ENCODE measurements at regions not wholly inside any gene's neighbourhood (a gene's known extent, or its start where the extent isn't known, plus 50 kb on each side); places are given as distances from the start of the nearest gene placed in this dataset.
"Not testable (repeated sequence)": the region's sequence is repeated elsewhere in the genome, so short reads cannot be mapped to it uniquely, and the experiment has no call there.

DNA sequence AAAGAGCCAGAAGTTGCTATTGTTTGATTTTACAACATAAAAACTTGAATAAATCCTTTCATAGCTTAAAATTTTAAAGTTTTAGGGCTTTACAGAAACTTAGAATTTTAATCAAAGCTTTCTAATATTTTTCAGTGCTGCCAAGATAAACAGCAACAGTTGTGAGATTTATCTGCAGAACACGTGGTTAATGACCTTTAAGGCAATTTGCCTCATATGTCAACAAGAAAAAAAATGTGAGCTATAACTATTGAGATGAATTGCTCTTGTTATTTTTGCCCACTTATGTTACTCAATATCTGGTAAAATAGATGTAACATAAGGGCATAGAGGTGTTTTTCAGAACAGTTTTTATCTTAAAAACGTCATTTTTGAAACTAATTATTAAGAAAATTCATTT, 96.7 kb upstream of the NECTIN3 start:
- H3K27ac Mint-ChIP-seq, result no peak overlapping the region
- no peaks in the 10 kb centered on the region for H3K27me3 Mint-ChIP-seq
- POLR2A ChIA-PET, result no interaction called here
- CTCF ChIA-PET, result no interaction called here
- H3K4me1 Mint-ChIP-seq, result peaks cover 5% of the 10 kb centered on the region
- H3K4me3 Mint-ChIP-seq, result no peak overlapping the region
- H3K36me3 Mint-ChIP-seq (ENCODE audit: low read depth), result no peaks in the 10 kb centered on the region
- no peak for DNase-seq
- peaks cover under 1% of the 10 kb centered on the region for H3K9me3 Mint-ChIP-seq

GRCh38 chr3:110984456-110985250, 87.0 kb upstream of the NECTIN3 start:
- Mint-ChIP-seq H3K27ac (no peak overlapping the region), H3K4me1 (no peaks in the 10 kb centered on the region), H3K4me3 (no peak overlapping the region), H3K9me3 (no peaks in the 10 kb centered on the region), H3K36me3 (ENCODE audit: low read depth) (no peaks in the 10 kb centered on the region), H3K27me3 (peaks cover 2% of the 10 kb centered on the region)
- ChIA-PET CTCF (no interaction called here), POLR2A (no interaction called here)
- DNase-seq, result no peak

DNA sequence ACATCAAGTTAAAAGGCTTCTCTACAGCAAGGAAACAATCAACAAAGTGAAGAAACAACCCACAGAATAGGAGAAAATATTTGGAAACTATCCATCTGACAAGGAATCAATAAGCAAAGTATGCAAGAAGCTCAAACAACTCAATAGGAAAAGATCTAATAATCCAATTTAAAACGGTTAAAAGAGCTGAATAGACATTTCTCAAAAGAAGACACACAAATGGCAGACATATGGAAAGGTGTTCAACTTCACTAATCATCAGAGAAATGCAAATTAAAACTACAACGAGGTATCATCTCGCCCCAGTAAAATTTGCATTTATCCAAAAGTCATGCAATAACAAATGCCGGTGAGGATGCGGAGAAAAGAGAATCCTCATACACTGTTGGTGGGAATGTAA, 82.2 kb upstream of the NECTIN3 start:
- H3K4me3 Mint-ChIP-seq, result no peak overlapping the region
- H3K9me3 Mint-ChIP-seq, result no peaks in the 10 kb centered on the region
- ChIA-PET CTCF (no interaction called here), POLR2A (no interaction called here)
- H3K27me3 Mint-ChIP-seq, result peaks cover 2% of the 10 kb centered on the region
- no peaks in the 10 kb centered on the region for H3K36me3 Mint-ChIP-seq (ENCODE audit: low read depth)
- no peak for DNase-seq
- no peak overlapping the region for H3K27ac Mint-ChIP-seq
- no peaks in the 10 kb centered on the region for H3K4me1 Mint-ChIP-seq

DNA sequence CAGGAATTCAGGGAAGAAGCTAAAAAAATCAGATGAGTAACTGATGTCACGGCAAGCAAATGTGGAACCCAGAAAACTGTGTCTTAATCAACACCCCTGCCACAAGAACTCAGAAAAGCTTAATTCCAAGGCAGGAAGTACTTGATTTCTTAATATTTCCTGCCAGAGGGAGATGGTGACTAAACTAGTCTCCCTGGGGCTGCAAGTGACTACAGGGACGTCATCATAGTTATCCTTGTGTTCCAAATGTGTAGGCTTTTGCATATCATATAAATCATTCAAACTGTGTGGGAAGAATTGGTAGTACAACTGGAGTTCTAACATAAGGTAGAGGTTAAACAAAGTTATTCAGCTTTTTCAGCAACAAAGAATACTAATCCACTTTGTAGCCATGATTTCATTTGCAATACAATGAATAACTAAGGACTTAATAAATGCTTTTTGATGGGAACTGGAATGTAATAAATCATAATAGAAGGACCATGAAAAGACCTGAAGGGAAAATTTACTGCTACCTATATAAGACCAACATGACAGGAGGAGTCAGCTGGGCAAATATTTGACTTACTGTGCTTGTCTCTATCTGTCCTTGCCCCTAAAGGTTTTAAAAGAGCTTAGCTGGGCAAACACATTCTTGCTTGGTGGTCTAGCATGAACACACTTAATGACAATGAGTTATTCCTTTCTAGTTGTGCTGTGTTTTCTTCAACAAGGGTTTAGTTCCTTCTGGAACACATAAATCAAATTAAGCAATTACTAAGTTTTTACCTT, 76.0 kb upstream of the NECTIN3 start:
- no peak overlapping the region for H3K27ac Mint-ChIP-seq
- POLR2A ChIA-PET, result no interaction called here
- H3K4me3 Mint-ChIP-seq, result no peak overlapping the region
- H3K9me3 Mint-ChIP-seq, result no peaks in the 10 kb centered on the region
- no peak for DNase-seq
- H3K4me1 Mint-ChIP-seq, result no peaks in the 10 kb centered on the region
- CTCF ChIA-PET, result interaction anchor here (0.6 kb wide), 1 partner anchor 272 kb away, joined by 3 read pairs; no protein-coding TSS in a partner anchor
- no peaks in the 10 kb centered on the region for H3K36me3 Mint-ChIP-seq (ENCODE audit: low read depth)
- H3K27me3 Mint-ChIP-seq, result no peaks in the 10 kb centered on the region

DNA sequence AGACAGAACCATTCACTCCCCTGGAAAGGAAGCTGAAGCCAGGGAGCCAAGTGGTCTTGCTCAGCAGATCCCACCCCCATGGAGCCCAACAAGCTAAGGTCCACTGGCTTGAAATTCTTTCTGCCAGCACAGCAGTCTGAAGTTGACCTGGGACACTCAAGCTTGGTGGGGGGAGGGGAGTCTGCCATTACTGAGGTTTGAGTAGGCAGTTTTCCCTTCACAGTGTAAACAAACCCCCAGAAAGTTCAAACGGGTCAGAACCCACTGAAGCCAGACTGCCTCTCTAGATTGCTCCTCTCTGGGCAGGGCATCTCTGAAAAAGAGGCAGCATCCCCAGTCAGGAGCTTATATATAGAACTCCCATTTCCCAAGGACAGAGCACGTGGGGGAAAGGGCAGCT, 72.8 kb upstream of the NECTIN3 start:
- CTCF ChIA-PET; H3K27ac Mint-ChIP-seq; H3K27me3 Mint-ChIP-seq; H3K4me3 Mint-ChIP-seq; DNase-seq; H3K36me3 Mint-ChIP-seq (ENCODE audit: low read depth); H3K9me3 Mint-ChIP-seq; H3K4me1 Mint-ChIP-seq; POLR2A ChIA-PET: not testable (repeated sequence)

GRCh38 chr3:111006485-111006884, 65.1 kb upstream of the NECTIN3 start:
- H3K27ac Mint-ChIP-seq; H3K4me3 Mint-ChIP-seq; H3K9me3 Mint-ChIP-seq; H3K27me3 Mint-ChIP-seq; DNase-seq; H3K36me3 Mint-ChIP-seq (ENCODE audit: low read depth); POLR2A ChIA-PET; H3K4me1 Mint-ChIP-seq: not testable (repeated sequence)
- CTCF ChIA-PET, result interaction anchor here (0.6 to 1.1 kb wide), 3 partner anchors 196 to 1881 kb away, joined by 3 to 5 read pairs (median 3); no protein-coding TSS in a partner anchor

- H3K4me3 Mint-ChIP-seq, result no peak overlapping the region
- H3K36me3 Mint-ChIP-seq (ENCODE audit: low read depth), result no peaks in the 10 kb centered on the region
- POLR2A ChIA-PET, result no interaction called here
- H3K9me3 Mint-ChIP-seq, result no peaks in the 10 kb centered on the region
- CTCF ChIA-PET, result no interaction called here
- no peaks in the 10 kb centered on the region for H3K4me1 Mint-ChIP-seq
- DNase-seq, result no peak
- H3K27me3 Mint-ChIP-seq, result peaks cover 1% of the 10 kb centered on the region
- no peak overlapping the region for H3K27ac Mint-ChIP-seq
These were observed 59.0 kb upstream of the NECTIN3 start for GRCh38 chr3:111012388-111013248.

All from activated CD4-positive, alpha-beta memory T cell treated with anti-CD3 and anti-CD28 coated beads, Interleukin-2, amount 10 ng/mL, durations not matched to agents 7 days and 5 days (primary cell).